ENCODE measurements at regions not wholly inside any gene's neighbourhood (a gene's known extent, or its start where the extent isn't known, plus 50 kb on each side); places are given as distances from the start of the nearest gene placed in this dataset.

- Histone ChIP-seq H3K36me3 (replicated peaks in 1 of 2) (no peaks in the 10 kb centered on the region), H3K27ac (no peak overlapping the region), H3K4me3 (no peak overlapping the region), H3K9me3 (replicated peaks in 1 of 3) (no peaks in the 10 kb centered on the region), H3K4me1 (replicated peaks in 1 of 2) (no peaks in the 10 kb centered on the region), H3K27me3 (no peaks in the 10 kb centered on the region)
- intact Hi-C loops (cut with DNase I) = no loop called here
- DNase-seq = no peak
- 76 to 82% (median 81%) methylated on average over 4 of the region's 4 CpGs for WGBS, 4 donors
- TF ChIP-seq CTCF (IDR thresholded peaks at IDR 0.05) = no peak
- no peak for TF ChIP-seq POLR2A (IDR thresholded peaks at IDR 0.05)
Measured at GRCh38 chr6:88529726-88530125, 363.6 kb upstream of the CNR1 start.

GRCh38 chr6:88520445-88520844 lies 354.3 kb upstream of the CNR1 start:
- intact Hi-C loops (cut with DNase I) = no loop called here
- DNase-seq = no peak
- Histone ChIP-seq H3K4me1 (replicated peaks in 1 of 2) (peaks cover 0 to 2% of the 10 kb centered on the region in 2 donors), H3K36me3 (replicated peaks in 1 of 2) (no peaks in the 10 kb centered on the region), H3K9me3 (replicated peaks in 1 of 3) (no peaks in the 10 kb centered on the region), H3K27ac (no peak overlapping the region), H3K27me3 (no peaks in the 10 kb centered on the region), H3K4me3 (no peak overlapping the region)
- 82 to 87% (median 85%) methylated on average over 7 of the region's 7 CpGs for WGBS, 4 donors
- TF ChIP-seq CTCF (IDR thresholded peaks at IDR 0.05) = no peak
- no peak for TF ChIP-seq POLR2A (IDR thresholded peaks at IDR 0.05)

GRCh38 chr6:88520017-88520338 lies 353.8 kb upstream of the CNR1 start:
- TF ChIP-seq POLR2A (IDR thresholded peaks at IDR 0.05) (no peak), CTCF (IDR thresholded peaks at IDR 0.05) (no peak)
- intact Hi-C loops (cut with DNase I) = no loop called here
- no peaks in the 10 kb centered on the region for H3K36me3 ChIP-seq (replicated peaks in 1 of 2)
- peaks cover 0 to 2% of the 10 kb centered on the region in 2 donors for H3K4me1 ChIP-seq (replicated peaks in 1 of 2)
- H3K27me3 ChIP-seq = no peaks in the 10 kb centered on the region
- no peak overlapping the region for H3K4me3 ChIP-seq
- no peak overlapping the region for H3K27ac ChIP-seq
- H3K9me3 ChIP-seq (replicated peaks in 1 of 3) = no peaks in the 10 kb centered on the region
- DNase-seq = no peak

GRCh38 chr6:88519301-88520016 lies 353.3 kb upstream of the CNR1 start:
- DNase-seq = no peak
- H3K27me3 ChIP-seq = no peaks in the 10 kb centered on the region
- peaks cover 0 to 2% of the 10 kb centered on the region in 2 donors for H3K4me1 ChIP-seq (replicated peaks in 1 of 2)
- TF ChIP-seq CTCF (IDR thresholded peaks at IDR 0.05) (no peak), POLR2A (IDR thresholded peaks at IDR 0.05) (no peak)
- no peaks in the 10 kb centered on the region for H3K9me3 ChIP-seq (replicated peaks in 1 of 3)
- 56 to 65% (median 64%) methylated on average over 10 of the region's 10 CpGs for WGBS, 4 donors
- H3K36me3 ChIP-seq (replicated peaks in 1 of 2) = no peaks in the 10 kb centered on the region
- no peak overlapping the region for H3K27ac ChIP-seq
- intact Hi-C loops (cut with DNase I) = no loop called here
- H3K4me3 ChIP-seq = no peak overlapping the region
